Aorta (tissue), 5 donors: ENCODE measurements at regions not wholly inside any gene's neighbourhood (a gene's known extent, or its start where the extent isn't known, plus 50 kb on each side); places are given as distances from the start of the nearest gene placed in this dataset.
A peak's percentile ranks its signal among the peaks of the same experiment; 100 is the strongest.

Experiments
- ATAC-seq: fragments of 200-7000 bp; cut with Tn5 transposase; one replicate; pipeline ENCODE4 v1.9.1; 2022; ENCODE audit warnings: moderate library complexity; ENCODE audit not compliant: low FRiP score
- DNase-seq, 2 donors: peaks; one replicate each; pipeline ENCODE4 v3.0.0-alpha.2; 2020
- H3K27ac ChIP-seq, 2 donors: one replicate each; pipeline ENCODE4 v1.5.1; 2013; ENCODE audit warnings: low read length in 2 of 2, mild to moderate bottlenecking in 2 of 2, moderate library complexity in 2 of 2, control low read depth in 1 of 2, inconsistent platforms in 1 of 2, low read depth in 1 of 2
- H3K27me3 ChIP-seq, 2 donors: one replicate each; pipeline ENCODE4 v1.6.1; 2013; ENCODE audit warnings: control low read depth in 1 of 2, low read length in 1 of 2, mild to moderate bottlenecking in 1 of 2, moderate library complexity in 1 of 2; ENCODE audit not compliant: insufficient read depth in 2 of 2, control insufficient read depth in 1 of 2
- H3K36me3 ChIP-seq, 2 donors: one replicate each; pipeline ENCODE4 v1.6.1; 2013; ENCODE audit warnings: control low read depth in 1 of 2, low read length in 1 of 2, mild to moderate bottlenecking in 1 of 2; ENCODE audit not compliant: insufficient read depth in 2 of 2, control insufficient read depth in 1 of 2
- H3K4me1 ChIP-seq, 2 donors: one replicate each; pipeline ENCODE4 v1.6.1; 2013; ENCODE audit warnings: low read length in 2 of 2, control low read depth in 1 of 2, mild to moderate bottlenecking in 1 of 2, moderate library complexity in 1 of 2; ENCODE audit not compliant: insufficient read depth in 2 of 2, control insufficient read depth in 1 of 2
- H3K4me3 ChIP-seq, 2 donors: one replicate each; pipeline ENCODE4 v1.5.1; 2013; ENCODE audit warnings: low read length in 2 of 2, control low read depth in 1 of 2, mild to moderate bottlenecking in 1 of 2
- H3K9me3 ChIP-seq: one replicate; pipeline ENCODE4 v1.6.1; 2013; ENCODE audit warnings: mild to moderate bottlenecking, low read length; ENCODE audit not compliant: control insufficient read depth
- WGBS, 2 donors: extraction: QIAGEN DNeasy Blood & Tissue Kit; methylation state at CpG; one replicate each; pipeline ENCODE4 v1.1.7; 2013; 5-methylcytosine and 5-hydroxymethylcytosine counted together
- intact Hi-C, 2 donors: fragments of 100-400 bp; cut with DNase I; formaldehyde crosslinking; loops; one replicate each; pipeline versions ENCODE4 v1.14.2 to v1.15.0; 2022
- donor health status: healthy with polysubstance abuse.
- donor health status: Bipolar disorder and iron deficiency.
- donor health status: DM: no; HTN: no; CAD: no.
- donor health status: DM: no; HTN: no; CAD: no.
- donor health status: DM: yes; HTN: yes; CAD: no.

- DNase-seq = peak in 1 of 2 donors; percentile 66
- WGBS, 2 donors = 78 to 79% methylated on average over 8 of the region's 8 CpGs
- peak; percentile 59 for ATAC-seq
- H3K36me3 ChIP-seq = no peaks in the 10 kb centered on the region
- intact Hi-C loops = no loop called here
- no peak overlapping the region for H3K4me3 ChIP-seq
- no peak overlapping the region for H3K27ac ChIP-seq
- H3K4me1 ChIP-seq = no peaks in the 10 kb centered on the region
- no peaks in the 10 kb centered on the region for H3K27me3 ChIP-seq
- peaks cover 2% of the 10 kb centered on the region for H3K9me3 ChIP-seq
Measured at GRCh38 chr7:131188367-131189339, 139.0 kb upstream of the MKLN1 start.

- Histone ChIP-seq H3K27me3 (no peaks in the 10 kb centered on the region), H3K4me3 (no peak overlapping the region), H3K9me3 (peaks cover 2% of the 10 kb centered on the region), H3K27ac (no peak overlapping the region), H3K36me3 (no peaks in the 10 kb centered on the region), H3K4me1 (no peaks in the 10 kb centered on the region)
- DNase-seq (no peak), ATAC-seq (no peak)
- intact Hi-C loops = no loop called here
- 80% methylated on average over 5 of the region's 5 CpGs for WGBS, 2 donors
Measured at GRCh38 chr7:131189488-131189887, 138.2 kb upstream of the MKLN1 start.

GRCh38 chr7:131190146-131190545 is 137.5 kb upstream of the MKLN1 start:
- ATAC-seq (no peak), DNase-seq (no peak)
- Histone ChIP-seq H3K4me3 (no peak overlapping the region), H3K27ac (no peak overlapping the region), H3K9me3 (peaks cover 2% of the 10 kb centered on the region), H3K36me3 (no peaks in the 10 kb centered on the region), H3K4me1 (no peaks in the 10 kb centered on the region), H3K27me3 (no peaks in the 10 kb centered on the region)
- WGBS, 2 donors = 14 to 20% methylated on average over 2 of the region's 2 CpGs
- intact Hi-C loops = no loop called here

GRCh38 chr7:131190581-131190980 is 137.1 kb upstream of the MKLN1 start:
- WGBS, 2 donors = 57 to 65% methylated on average over 1 of the region's 1 CpG
- Histone ChIP-seq H3K27ac (no peak overlapping the region), H3K4me1 (no peaks in the 10 kb centered on the region), H3K36me3 (no peaks in the 10 kb centered on the region), H3K27me3 (no peaks in the 10 kb centered on the region), H3K9me3 (peaks cover 2% of the 10 kb centered on the region), H3K4me3 (no peak overlapping the region)
- ATAC-seq = no peak
- no peak for DNase-seq
- intact Hi-C loops = no loop called here

GRCh38 chr7:131194070-131194865 is 133.4 kb upstream of the MKLN1 start:
- ATAC-seq = no peak

GRCh38 chr7:131196803-131197202 is 130.9 kb upstream of the MKLN1 start:
- Histone ChIP-seq H3K27ac (no peak overlapping the region), H3K27me3 (no peaks in the 10 kb centered on the region), H3K4me3 (no peak overlapping the region), H3K9me3 (peaks cover 1% of the 10 kb centered on the region), H3K4me1 (no peaks in the 10 kb centered on the region), H3K36me3 (no peaks in the 10 kb centered on the region)
- no peak for ATAC-seq
- WGBS, 2 donors = 11 to 12% methylated on average over 4 of the region's 4 CpGs
- no peak for DNase-seq
- intact Hi-C loops = no loop called here

More at GRCh38 chr7:131194070-131194865, 133.4 kb upstream of the MKLN1 start:
- Histone ChIP-seq H3K4me3 (no peak overlapping the region), H3K27ac (no peak overlapping the region), H3K4me1 (no peaks in the 10 kb centered on the region), H3K9me3 (peaks cover 1% of the 10 kb centered on the region), H3K27me3 (no peaks in the 10 kb centered on the region), H3K36me3 (no peaks in the 10 kb centered on the region)
- WGBS, 2 donors = 79 to 81% methylated on average over 7 of the region's 7 CpGs
- DNase-seq = no peak
- intact Hi-C loops = no loop called here

GRCh38 chr7:131197920-131198615 is 129.6 kb upstream of the MKLN1 start:
- WGBS, 2 donors = 54 to 56% methylated on average over 4 of the region's 4 CpGs
- no peaks in the 10 kb centered on the region for H3K4me1 ChIP-seq
- no peaks in the 10 kb centered on the region for H3K36me3 ChIP-seq
- no peaks in the 10 kb centered on the region for H3K27me3 ChIP-seq
- ATAC-seq = no peak
- no peak overlapping the region for H3K4me3 ChIP-seq
- intact Hi-C loops = no loop called here
- H3K9me3 ChIP-seq = peaks cover 1% of the 10 kb centered on the region
- H3K27ac ChIP-seq = no peak overlapping the region
- DNase-seq = no peak

- WGBS, 2 donors = 86 to 89% methylated on average over 5 of the region's 5 CpGs
- Histone ChIP-seq H3K36me3 (no peaks in the 10 kb centered on the region), H3K27me3 (no peaks in the 10 kb centered on the region), H3K4me3 (no peak overlapping the region), H3K27ac (no peak overlapping the region), H3K4me1 (no peaks in the 10 kb centered on the region), H3K9me3 (no peaks in the 10 kb centered on the region)
- intact Hi-C loops = no loop called here
- ATAC-seq (no peak), DNase-seq (no peak)
Measured at GRCh38 chr7:131202451-131202850, 125.2 kb upstream of the MKLN1 start.
